HEK293T (cell line): ENCODE measurements at regions not wholly inside any gene's neighbourhood (a gene's known extent, or its start where the extent isn't known, plus 50 kb on each side); places are given as distances from the start of the nearest gene placed in this dataset.

Experiments used
- ARNT ChIP-seq: fragments of 450-650 bp; IDR thresholded peaks from 2 replicates; pipeline ENCODE4 v1.6.1; 2017; ENCODE audit warnings: mild to moderate bottlenecking
- BHLHE40 ChIP-seq: fragments of 450-650 bp; IDR thresholded peaks from 2 replicates; pipeline ENCODE4 v1.6.1; 2016; ENCODE audit warnings: mild to moderate bottlenecking, moderate library complexity, borderline replicate concordance
- CTBP1 ChIP-seq: fragments of 450-650 bp; IDR thresholded peaks from 2 replicates; pipeline ENCODE4 v1.6.1; 2016; ENCODE audit warnings: borderline replicate concordance
- ELF4 ChIP-seq: fragments of 450-650 bp; IDR thresholded peaks from 2 replicates; pipeline ENCODE4 v1.6.1; 2017; ENCODE audit warnings: antibody characterized with exemption
- FOXA1 ChIP-seq: fragments of 450-650 bp; IDR thresholded peaks from 2 replicates; pipeline ENCODE4 v1.6.1; 2016; ENCODE audit warnings: mild to moderate bottlenecking
- FOXK2 ChIP-seq: fragments of 450-650 bp; IDR thresholded peaks from 2 replicates; pipeline ENCODE4 v1.6.1; 2016; ENCODE audit warnings: mild to moderate bottlenecking
- FOXM1 ChIP-seq: fragments of 450-650 bp; IDR thresholded peaks from 2 replicates; pipeline ENCODE4 v1.6.1; 2017; ENCODE audit warnings: mild to moderate bottlenecking, borderline replicate concordance
- LEF1 ChIP-seq: fragments of 450-650 bp; IDR thresholded peaks from 2 replicates; pipeline ENCODE4 v1.6.1; 2017; ENCODE audit warnings: mild to moderate bottlenecking, borderline replicate concordance
- SUZ12 ChIP-seq: fragments of 450-650 bp; IDR thresholded peaks from 2 replicates; pipeline ENCODE4 v1.6.1; 2016; ENCODE audit warnings: mild to moderate bottlenecking

DNA sequence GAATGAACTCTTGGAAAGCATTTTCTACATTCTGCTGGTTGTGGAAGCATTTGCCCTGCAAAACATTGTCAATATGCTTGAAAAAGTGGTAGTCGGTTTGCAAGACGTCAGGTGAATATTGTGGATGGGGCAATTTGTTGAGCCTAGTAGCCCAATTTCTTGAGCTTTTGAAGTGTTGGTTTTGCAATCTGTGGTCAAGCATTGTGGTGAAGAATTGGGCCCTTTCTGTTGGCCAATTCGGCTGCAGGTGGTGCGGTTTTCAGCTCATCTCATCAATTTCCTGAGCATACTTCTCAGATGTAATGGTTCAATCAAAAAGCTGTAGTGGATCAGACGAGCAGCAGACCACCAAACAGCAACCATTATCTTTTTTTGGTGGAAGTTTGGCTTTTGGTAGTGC lies 426.8 kb upstream of the CDH9 start:
- TF ChIP-seq LEF1 (no peak), FOXM1 (no peak), BHLHE40 (no peak), FOXK2 (no peak), FOXA1 (no peak), CTBP1 (no peak), ARNT (no peak), ELF4 (no peak), SUZ12 (no peak)
